Hematopoietic multipotent progenitor cell (in vitro differentiated cells): ENCODE measurements at regions not wholly inside any gene's neighbourhood (a gene's known extent, or its start where the extent isn't known, plus 50 kb on each side); places are given as distances from the start of the nearest gene placed in this dataset.

Source experiments
- DNase-seq, 3 donors: peaks; one replicate each; pipeline ENCODE4 v3.0.0-alpha.2; 2011 to 2015; ENCODE audit warnings: low read depth in 2 of 3, low spot score in 2 of 3

DNA sequence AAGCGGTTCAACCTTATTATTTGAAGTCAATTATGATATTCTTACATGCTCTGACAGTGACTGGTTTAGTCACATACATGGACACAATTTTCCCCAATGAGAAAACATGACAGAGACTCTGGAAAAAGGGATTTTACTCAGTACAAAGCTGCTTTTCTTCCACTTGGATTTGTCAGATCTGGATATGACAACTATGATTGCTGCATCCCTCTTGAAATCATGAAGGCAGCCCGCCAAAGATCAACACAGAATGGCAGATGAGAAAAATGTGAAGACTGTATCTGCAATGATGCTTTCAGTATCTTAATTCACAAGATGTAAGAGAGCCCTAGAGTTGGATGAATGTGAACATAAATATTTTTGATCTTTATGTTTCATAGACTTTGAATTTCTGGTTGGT is 439.6 kb downstream of the CDH8 start:
- no peak for DNase-seq

- DNase-seq, result no peak
Measured at GRCh38 chr16:61595605-61596004, 440.6 kb downstream of the CDH8 start.

DNA sequence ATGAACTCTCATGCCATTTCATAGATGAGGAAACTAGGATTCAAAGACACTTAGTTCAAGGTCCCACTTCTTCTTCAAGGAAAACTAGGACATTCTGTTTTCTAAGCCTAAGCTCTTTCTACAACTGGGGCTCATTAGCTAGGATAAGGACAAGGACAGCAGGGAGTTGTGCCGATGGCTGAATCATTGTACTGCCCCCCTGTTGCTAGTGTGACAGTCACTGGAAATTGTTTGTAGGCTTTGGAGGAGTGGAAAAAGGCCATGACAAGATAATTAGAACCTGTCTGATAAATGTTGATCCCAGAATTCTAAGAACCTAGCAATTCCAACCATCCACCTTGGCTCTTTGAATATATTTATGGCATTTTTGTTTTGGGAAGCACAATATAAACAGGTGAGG is 445.7 kb downstream of the CDH8 start:
- no peak for DNase-seq

DNA sequence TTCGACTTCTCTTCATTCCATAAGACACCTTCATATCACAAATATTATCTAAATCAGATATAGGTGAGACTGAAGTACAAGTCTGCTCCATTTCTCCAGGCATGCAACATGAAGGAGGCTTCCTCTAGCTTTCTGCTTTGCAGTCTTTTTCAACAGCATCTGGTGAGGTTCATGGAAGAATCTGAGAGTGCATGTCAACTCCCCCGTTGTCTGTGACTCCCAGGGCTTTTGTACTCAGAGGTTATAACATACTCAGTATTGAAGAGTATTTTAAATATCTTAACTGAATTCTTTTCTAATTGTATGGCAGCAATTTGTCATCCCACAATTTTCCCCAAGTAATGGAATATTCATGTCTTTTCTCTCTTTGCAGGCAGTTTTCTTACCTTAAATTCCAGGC is 448.7 kb downstream of the CDH8 start:
- no peak for DNase-seq

DNA sequence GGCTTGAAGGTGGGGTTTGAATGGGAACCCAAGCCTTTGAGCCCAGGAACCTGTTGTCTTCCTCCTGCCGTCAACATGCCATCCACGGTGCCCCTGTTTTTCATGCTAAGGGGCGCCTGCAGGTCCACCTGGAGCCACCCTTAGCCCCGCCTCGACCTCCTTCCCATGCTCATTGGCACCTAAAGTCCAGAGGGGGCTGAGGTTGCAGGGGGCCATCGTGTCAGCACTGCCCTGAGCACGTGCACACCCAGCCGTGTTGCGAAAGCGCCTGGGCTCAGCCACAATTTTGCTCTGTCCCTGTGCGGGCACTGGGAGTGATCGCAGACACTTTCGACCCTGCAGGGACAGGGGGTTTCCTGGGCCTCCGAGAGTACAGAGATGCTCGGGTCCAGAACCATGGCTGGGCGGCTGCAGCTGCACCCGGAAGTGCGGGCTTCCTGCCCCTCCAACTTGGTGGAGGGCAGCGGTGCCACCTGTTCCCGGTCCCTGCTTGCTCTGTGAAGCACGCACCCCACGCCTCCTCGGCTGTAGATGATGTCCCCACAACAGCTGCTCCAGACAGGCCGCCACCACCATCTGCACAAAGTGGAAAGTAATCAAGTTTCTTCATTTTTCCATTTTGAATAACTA is 454.7 kb downstream of the CDH8 start:
- no peak for DNase-seq

DNA sequence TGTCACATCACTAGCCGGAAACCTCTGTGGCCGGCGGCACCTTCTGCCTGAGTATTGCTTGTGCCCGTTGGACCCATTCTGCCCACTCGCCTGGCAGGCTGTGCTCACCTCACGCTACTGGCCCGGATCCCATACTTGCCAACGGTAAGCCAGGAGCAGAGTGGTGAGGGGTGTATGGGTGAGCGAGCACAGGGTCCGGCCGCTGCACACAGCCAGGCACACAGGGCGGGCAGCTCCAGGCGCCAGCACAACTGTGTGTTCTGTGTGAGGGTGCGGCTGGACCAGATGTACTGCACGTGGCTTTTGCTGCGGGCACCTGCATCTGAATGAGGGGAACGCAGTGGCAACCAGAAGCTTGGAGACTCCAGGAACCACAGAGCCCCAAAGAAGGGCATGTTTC is 455.7 kb downstream of the CDH8 start:
- DNase-seq, result no peak

DNA sequence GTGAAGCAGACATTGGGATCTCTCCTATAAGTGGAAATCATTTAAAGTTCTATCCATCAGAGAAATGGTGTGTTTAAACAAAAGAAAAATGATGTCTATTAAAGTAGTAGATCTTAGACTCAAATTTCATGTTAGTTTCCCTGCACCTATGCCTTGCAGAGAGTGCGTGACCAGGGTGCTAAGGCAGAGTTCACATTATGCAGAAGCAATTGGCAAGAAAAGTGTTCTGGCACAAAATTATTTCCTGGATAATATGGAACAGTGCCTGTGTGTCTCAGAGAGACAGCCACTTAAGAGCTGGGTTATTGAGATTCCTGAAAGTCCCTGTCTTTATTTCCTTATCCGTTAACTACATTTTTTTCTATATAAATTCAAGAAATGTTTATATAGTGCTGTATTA is 457.0 kb downstream of the CDH8 start:
- no peak for DNase-seq

DNA sequence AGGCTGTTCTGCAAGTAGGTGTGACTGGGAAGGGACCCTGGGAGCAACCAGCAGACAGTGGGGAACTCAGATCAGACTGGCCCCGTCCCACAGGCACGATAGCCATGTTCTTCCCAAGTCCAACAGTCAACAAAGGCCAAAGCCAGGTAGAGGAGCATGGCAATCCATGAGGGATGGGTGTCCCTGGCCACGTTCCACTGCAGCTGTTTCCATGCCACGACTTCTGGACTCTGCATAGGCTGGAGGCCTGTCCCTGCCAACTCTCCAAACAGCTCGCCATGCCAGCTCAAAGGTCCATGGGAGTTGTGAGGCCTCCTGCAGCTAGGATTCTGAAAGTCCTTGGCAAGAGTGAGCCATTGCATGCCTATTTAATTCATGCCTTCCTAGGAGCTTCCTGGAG is 459.8 kb downstream of the CDH8 start:
- DNase-seq, result no peak

- DNase-seq, result no peak
Measured at GRCh38 chr16:61575617-61576016, 460.6 kb downstream of the CDH8 start.

GRCh38 chr16:61569028-61569427 is 467.2 kb downstream of the CDH8 start:
- no peak for DNase-seq

DNA sequence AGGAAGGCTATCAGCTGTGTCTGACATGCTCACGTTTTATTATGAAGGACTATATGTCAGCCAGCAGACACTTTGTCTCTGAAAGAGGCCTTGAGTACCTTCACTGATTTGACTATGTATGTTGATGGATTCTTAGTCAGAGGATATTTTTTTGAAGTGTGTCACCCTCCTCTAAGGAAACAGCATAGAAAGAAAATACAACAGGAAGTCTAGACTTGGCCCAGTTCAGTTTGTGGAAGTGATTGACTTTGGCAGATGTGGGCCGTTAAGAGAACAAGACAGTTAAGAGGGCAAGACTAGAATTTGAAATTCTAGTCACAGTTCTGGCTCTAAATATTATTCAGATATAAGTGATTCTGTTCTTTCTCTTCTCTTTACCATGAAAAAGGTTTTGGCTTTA is 471.5 kb downstream of the CDH8 start:
- DNase-seq, result no peak

DNA sequence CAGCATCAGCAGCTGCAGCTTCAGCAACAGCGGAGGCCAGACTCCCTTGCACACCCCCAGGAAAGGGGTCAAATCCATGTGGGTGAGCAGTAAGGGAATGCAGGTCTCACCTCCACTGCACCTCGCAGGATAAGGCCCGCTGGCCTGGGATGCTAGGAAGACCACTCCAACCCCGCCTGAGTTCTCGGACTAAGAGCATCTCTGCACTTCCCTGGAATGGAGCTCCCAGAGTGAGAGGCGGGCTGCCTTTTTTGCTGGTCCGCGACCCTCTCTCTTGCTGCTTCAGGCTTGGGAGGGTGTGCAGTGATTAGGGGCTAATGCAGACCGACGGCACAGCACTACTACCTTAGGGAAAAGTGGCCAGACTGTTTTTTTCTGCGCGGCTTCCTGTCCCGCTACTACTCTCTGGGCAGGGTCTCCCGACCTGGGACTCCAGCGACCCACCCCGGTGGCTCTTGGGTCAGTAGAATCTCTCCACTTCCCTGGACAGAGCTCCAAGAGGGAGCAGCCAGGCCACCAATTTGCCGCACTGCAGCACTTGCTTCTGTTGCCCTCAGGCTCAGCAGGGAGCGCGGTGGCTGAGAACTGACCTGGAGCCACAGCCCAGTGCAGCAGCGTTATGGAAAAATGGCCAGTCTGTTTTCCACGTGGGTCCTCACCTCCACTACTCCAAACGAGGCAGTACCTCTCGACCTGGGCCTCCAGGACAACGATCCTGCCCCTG is 480.4 kb downstream of the CDH8 start:
- no peak for DNase-seq

DNA sequence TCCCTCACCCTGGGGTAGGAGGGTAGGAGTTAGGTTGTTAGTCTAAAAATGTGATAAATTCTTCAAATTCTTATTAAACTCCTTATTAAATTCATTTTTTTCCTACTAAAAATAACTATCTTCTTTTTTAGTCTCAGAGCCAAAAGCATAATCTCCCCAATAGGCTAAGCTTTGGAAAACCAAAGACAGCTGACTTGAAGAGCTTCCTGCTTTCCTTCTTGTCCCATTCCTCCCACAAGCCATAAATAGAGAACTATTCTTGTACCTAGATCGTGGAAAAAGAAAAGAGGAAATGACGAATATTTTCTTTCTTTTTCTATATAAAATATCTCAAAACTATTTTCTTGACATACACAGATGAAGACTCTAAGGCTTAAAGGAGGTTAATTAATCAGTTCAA is 486.9 kb downstream of the CDH8 start:
- DNase-seq, result no peak

DNA sequence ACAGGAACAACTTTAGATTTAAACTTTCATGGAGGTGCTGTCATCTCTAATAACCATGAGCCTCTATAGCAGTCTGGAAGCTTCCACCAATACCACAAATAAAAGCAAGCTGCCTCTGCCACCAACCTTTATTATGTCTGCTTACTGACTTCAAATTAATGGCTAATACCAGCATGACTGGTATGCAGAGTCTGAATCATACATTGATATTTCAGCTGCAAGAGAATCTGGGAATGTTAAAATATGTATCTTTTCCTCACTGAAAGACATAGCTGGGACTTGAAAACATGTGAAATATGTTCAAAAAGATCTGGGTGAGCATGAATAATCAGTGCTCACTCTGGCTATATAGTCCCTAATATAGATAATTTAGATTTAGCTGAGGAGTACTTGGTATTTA is 488.6 kb downstream of the CDH8 start:
- DNase-seq, result no peak

- DNase-seq, result no peak
Measured at GRCh38 chr16:61544165-61544564, 492.1 kb downstream of the CDH8 start.

- no peak for DNase-seq
Measured at GRCh38 chr16:61540216-61540615, 496.0 kb downstream of the CDH8 start.

DNA sequence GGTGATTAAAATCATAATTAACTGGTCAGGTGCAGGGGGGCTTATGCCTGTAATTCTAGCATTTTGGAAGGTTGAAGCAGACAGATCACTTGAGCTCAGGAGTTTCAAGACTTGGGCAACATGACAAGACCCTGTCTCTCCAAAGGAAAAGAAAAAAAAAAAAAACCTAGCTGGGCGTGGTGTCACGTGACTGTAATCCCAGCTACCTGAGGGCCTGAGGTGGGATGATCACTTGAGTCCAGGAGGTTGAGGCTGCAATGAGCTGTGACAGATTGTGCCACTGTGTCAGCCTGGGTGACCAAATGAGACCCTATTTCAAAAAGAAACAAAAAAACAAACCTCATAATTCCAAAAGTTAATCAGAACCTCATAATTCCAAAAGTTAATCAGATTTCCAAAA is 505.5 kb downstream of the CDH8 start:
- no peak for DNase-seq

DNA sequence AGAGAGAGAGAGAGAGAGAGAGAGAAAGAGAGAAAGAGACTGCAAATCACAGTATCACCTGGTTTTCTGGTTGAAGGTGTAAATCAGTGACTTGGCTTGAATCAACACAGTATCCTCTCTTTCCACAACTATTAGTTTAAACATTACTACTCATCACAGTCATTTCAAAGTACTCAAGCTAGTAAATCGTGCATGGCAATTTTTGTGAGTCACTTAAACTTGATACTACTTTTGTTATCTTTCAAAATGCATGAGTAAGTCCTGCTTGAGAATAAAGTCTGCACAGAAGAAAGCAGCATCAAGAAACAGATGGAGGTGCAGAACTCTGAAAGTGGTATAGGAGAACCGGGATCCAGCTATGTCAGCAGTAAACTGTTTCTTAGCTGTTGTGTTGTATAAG is 535.4 kb downstream of the CDH8 start:
- no peak for DNase-seq

- DNase-seq, result no peak
Measured at GRCh38 chr16:61480250-61480649, 556.0 kb downstream of the CDH8 start.

DNA sequence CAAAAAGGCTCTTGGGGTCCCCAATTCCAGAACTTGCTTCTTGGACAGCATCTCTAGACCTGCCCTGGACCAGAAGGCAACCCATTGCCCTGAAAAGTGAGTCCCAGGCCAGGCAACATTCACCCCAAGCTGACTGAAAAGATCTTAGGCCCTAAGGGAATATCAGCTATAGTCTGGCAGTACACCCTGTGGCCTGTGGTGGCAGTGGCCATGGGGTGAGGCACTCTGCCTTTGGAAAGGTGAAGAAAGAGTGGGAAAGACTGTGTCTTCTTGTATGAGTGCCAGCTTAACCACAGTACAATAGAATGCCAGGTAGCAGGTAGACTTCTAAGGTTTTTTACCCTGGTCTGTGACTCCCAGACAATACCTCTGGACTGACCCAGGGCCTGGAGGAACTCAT is 564.5 kb downstream of the CDH8 start:
- no peak for DNase-seq

DNA sequence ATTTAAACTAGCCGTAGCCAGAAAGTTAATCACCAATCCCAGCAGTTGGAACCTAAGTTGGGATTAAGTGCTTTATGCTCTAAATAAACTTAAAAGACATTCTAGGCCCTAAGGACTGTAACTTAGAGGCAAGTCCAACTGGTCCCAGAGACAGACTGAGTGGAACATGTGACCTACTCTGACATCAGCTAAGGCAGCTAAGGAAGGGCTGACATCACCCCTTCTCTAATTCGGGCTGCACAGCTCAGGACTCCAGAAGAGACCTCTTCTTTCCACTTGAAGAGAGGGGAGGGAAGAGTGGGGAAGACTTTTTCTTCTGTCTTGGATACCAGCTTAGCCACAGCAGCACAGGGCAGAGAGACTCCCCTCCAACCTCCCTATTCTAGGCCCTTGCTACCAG is 565.2 kb downstream of the CDH8 start:
- no peak for DNase-seq

DNA sequence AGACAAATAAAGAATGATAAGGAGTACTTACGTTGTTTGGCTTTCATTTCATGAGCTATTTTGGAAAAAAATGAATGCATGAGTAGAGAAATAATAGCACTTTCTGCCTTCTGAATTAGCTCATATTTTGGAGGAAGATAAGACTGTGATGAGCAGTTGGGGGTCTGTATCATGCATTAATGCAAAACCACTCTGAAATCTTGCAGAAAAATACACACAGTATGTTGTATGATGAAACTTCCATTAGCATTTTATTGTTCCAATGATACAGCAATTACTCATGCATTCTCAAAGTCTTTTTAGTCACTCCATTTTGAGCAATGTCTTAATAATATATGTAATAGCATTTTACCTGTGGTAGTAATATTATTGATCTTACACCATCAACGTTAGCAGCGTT is 571.0 kb downstream of the CDH8 start:
- no peak for DNase-seq

- DNase-seq, result no peak
Measured at GRCh38 chr16:61460020-61460419, 576.2 kb downstream of the CDH8 start.
